ENCODE measurements at regions not wholly inside any gene's neighbourhood (a gene's known extent, or its start where the extent isn't known, plus 50 kb on each side); places are given as distances from the start of the nearest gene placed in this dataset.
A peak's percentile ranks its signal among the peaks of the same experiment; 100 is the strongest.
"Not testable (repeated sequence)": the region's sequence is repeated elsewhere in the genome, so short reads cannot be mapped to it uniquely, and the experiment has no call there.

GRCh38 chr14:43793579-43793978, 713.5 kb downstream of the FSCB start:
- no peak for DNase-seq

GRCh38 chr14:43792980-43793379, 714.1 kb downstream of the FSCB start:
- no peak for DNase-seq

GRCh38 chr14:43790681-43791080, 716.4 kb downstream of the FSCB start:
- DNase-seq = no peak

GRCh38 chr14:43789458-43789857, 717.6 kb downstream of the FSCB start:
- no peak for DNase-seq

GRCh38 chr14:43786066-43786762, 720.9 kb downstream of the FSCB start:
- no peak for DNase-seq

- not testable (repeated sequence) for DNase-seq
Observed at GRCh38 chr14:43784432-43784831, 722.7 kb downstream of the FSCB start.

GRCh38 chr14:43778937-43779639, 728.0 kb downstream of the FSCB start:
- DNase-seq = no peak

GRCh38 chr14:43778570-43778936, 728.5 kb downstream of the FSCB start:
- DNase-seq = no peak

GRCh38 chr14:43765474-43765873, 741.6 kb downstream of the FSCB start:
- DNase-seq = no peak

GRCh38 chr14:43764433-43764832, 742.6 kb downstream of the FSCB start:
- DNase-seq = no peak

- no peak for DNase-seq
Observed at GRCh38 chr14:43755707-43756106, 751.4 kb downstream of the FSCB start.

- DNase-seq = no peak
Observed at GRCh38 chr14:43754838-43755237, 752.2 kb downstream of the FSCB start.

- DNase-seq = no peak
Observed at GRCh38 chr14:43745746-43746145, 761.3 kb downstream of the FSCB start.

- no peak for DNase-seq
Observed at GRCh38 chr14:43735932-43736331, 771.2 kb downstream of the FSCB start.

GRCh38 chr14:43729143-43729542, 777.9 kb downstream of the FSCB start:
- DNase-seq = peak; percentile 3 to 4

GRCh38 chr14:43706900-43707299, 800.2 kb downstream of the FSCB start:
- DNase-seq = no peak

- DNase-seq = not testable (repeated sequence)
Observed at GRCh38 chr14:43698561-43699284, 808.4 kb downstream of the FSCB start.

GRCh38 chr14:43697003-43697402, 810.1 kb downstream of the FSCB start:
- DNase-seq = no peak

GRCh38 chr14:43692706-43693105, 814.4 kb downstream of the FSCB start:
- DNase-seq = no peak

GRCh38 chr14:43687921-43688320, 819.2 kb downstream of the FSCB start:
- no peak for DNase-seq

- DNase-seq = no peak
Observed at GRCh38 chr14:43677581-43677980, 829.5 kb downstream of the FSCB start.

GRCh38 chr14:43674273-43674672, 832.8 kb downstream of the FSCB start:
- no peak for DNase-seq

- no peak for DNase-seq
Observed at GRCh38 chr14:43671716-43672485, 835.2 kb downstream of the FSCB start.
